Endothelial cell of umbilical vein (primary cell): ENCODE measurements at regions not wholly inside any gene's neighbourhood (a gene's known extent, or its start where the extent isn't known, plus 50 kb on each side); places are given as distances from the start of the nearest gene placed in this dataset.

Source experiments
- BruUV-seq: library from RNA; stranded (reverse); fragments of 400-500 nt; replicated peaks from 2 replicates; lab custom pipeline; 2021; lab: Mats Ljungman, UMichigan
- CTCF ChIA-PET: fragments of 300-600, 350-600 bp; sonication (Branson Sonifier 250); formaldehyde crosslinking; loops from one replicate; lab custom pipeline; 2021; ENCODE audit warnings: antibody characterized with exemption, inconsistent platforms; lab: Charles Lee
- POLR2A ChIA-PET: fragments of 300-600, 350-600 bp; sonication (Branson Sonifier 250); formaldehyde crosslinking; loops from one replicate; lab custom pipeline; 2021; ENCODE audit warnings: antibody characterized with exemption, inconsistent platforms; lab: Charles Lee
- DNase-seq: peaks from one replicate; pipeline ENCODE4 v3.0.0-alpha.2; 2011; ENCODE audit warnings: low read depth, low spot score
- FAIRE-seq: peaks from 2 replicates; lab custom pipeline; 2011; peaks lifted over from hg19 to GRCh38; lab: Jason Lieb, UNC
- H2AFZ ChIP-seq: 2 replicates; pipeline ENCODE4 v1.6.0; 2012; ENCODE audit warnings: low read depth, low read length, control low read depth, inconsistent platforms
- H3K27ac ChIP-seq: 2 replicates; pipeline ENCODE4 v1.5.1; 2011; ENCODE audit warnings: low read depth, mild to moderate bottlenecking, control low read depth, low read length, moderate library complexity; ENCODE audit not compliant: insufficient read depth
- H3K27me3 ChIP-seq, 2 experiments: 2 replicates each; pipeline versions ENCODE4 v1.6.0 to v1.6.1; 2011; ENCODE audit warnings: low read length in 2 of 2, mixed read lengths in 1 of 2; ENCODE audit not compliant: control insufficient read depth in 2 of 2, insufficient read depth in 2 of 2
- H3K36me3 ChIP-seq, 2 experiments: 2 replicates in 1 of 2; 3 replicates in 1 of 2; pipeline ENCODE4 v1.5.1; 2011; ENCODE audit warnings: low read length in 2 of 2, mild to moderate bottlenecking in 1 of 2, moderate library complexity in 1 of 2; ENCODE audit not compliant: control insufficient read depth in 2 of 2, insufficient read depth in 2 of 2; ENCODE audit errors: extremely low read depth in 1 of 2
- H3K4me1 ChIP-seq: 3 replicates; pipeline ENCODE4 v1.5.1; 2011; ENCODE audit warnings: mild to moderate bottlenecking, low read length; ENCODE audit not compliant: control insufficient read depth, insufficient read depth; ENCODE audit errors: extremely low read depth
- H3K4me2 ChIP-seq: 2 replicates; pipeline ENCODE4 v1.6.1; 2011; ENCODE audit warnings: low read length, control low read depth, mixed read lengths; ENCODE audit not compliant: insufficient read depth
- H3K4me3 ChIP-seq, 3 experiments: fragments of 200-600 bp in 1 of 3; sonication (generic), shearing (Covaris generic) in 1 of 3; replicated peaks in 1 of 3; 2 replicates each; pipeline ENCODE4 v1.5.1; 2011 to 2016; ENCODE audit warnings: control low read depth in 3 of 3, low read length in 3 of 3, mild to moderate bottlenecking in 2 of 3, inconsistent platforms in 1 of 3, low read depth in 1 of 3, moderate library complexity in 1 of 3; ENCODE audit not compliant: insufficient read depth in 1 of 3
- H3K79me2 ChIP-seq: 2 replicates; pipeline ENCODE4 v1.6.0; 2012; ENCODE audit warnings: low read length, inconsistent platforms; ENCODE audit not compliant: control insufficient read depth, insufficient read depth
- H3K9ac ChIP-seq: replicated peaks from 2 replicates; pipeline ENCODE3; 2011; ENCODE audit warnings: low read length, control low read depth; ENCODE audit not compliant: insufficient read depth; ENCODE audit errors: extremely low read depth
- H3K9me1 ChIP-seq: replicated peaks from 3 replicates; pipeline ENCODE4 v1.6.0; 2011; ENCODE audit warnings: mild to moderate bottlenecking, low read length; ENCODE audit not compliant: control insufficient read depth, insufficient read depth; ENCODE audit errors: extremely low read depth
- H3K9me3 ChIP-seq: replicated peaks from 2 replicates; pipeline ENCODE4 v1.5.1; 2012; ENCODE audit warnings: low read length, inconsistent platforms; ENCODE audit not compliant: control insufficient read depth, insufficient read depth
- H4K20me1 ChIP-seq: replicated peaks from 2 replicates; pipeline ENCODE3; 2011; ENCODE audit warnings: mild to moderate bottlenecking, low read length; ENCODE audit not compliant: control insufficient read depth, insufficient read depth; ENCODE audit errors: extremely low read depth
- EZH2 ChIP-seq: IDR thresholded peaks from 2 replicates; pipeline ENCODE4 v1.6.1; 2012; ENCODE audit warnings: borderline replicate concordance, low read depth, mild to moderate bottlenecking, moderate library complexity, low read length, inconsistent platforms; ENCODE audit not compliant: severe bottlenecking
- FOS ChIP-seq: IDR thresholded peaks from 2 replicates; pipeline ENCODE4 v1.6.1; 2011; ENCODE audit warnings: mild to moderate bottlenecking, low read length, moderate library complexity, borderline replicate concordance; ENCODE audit not compliant: insufficient read depth
- GATA2 ChIP-seq: IDR thresholded peaks from 2 replicates; pipeline ENCODE4 v1.7.0; 2011; ENCODE audit warnings: low read depth, mild to moderate bottlenecking, moderate library complexity, mixed read lengths, low read length; ENCODE audit not compliant: insufficient read length, insufficient read depth
- JUN ChIP-seq: IDR thresholded peaks from 2 replicates; pipeline ENCODE4 v1.6.1; 2011; ENCODE audit warnings: borderline replicate concordance, low read depth; ENCODE audit not compliant: insufficient read length, insufficient read depth
- MYC ChIP-seq: IDR thresholded peaks from one replicate; pipeline ENCODE4 v1.6.1; 2011; ENCODE audit warnings: mild to moderate bottlenecking, low read depth, low read length
- POLR2A ChIP-seq: IDR thresholded peaks from 2 replicates; pipeline ENCODE4 v1.6.1; 2012; ENCODE audit warnings: low read depth, mild to moderate bottlenecking, control low read depth, low read length
- POLR2AphosphoS5 ChIP-seq: IDR thresholded peaks from 2 replicates; pipeline ENCODE4 v1.6.1; 2012; ENCODE audit warnings: low read depth, mild to moderate bottlenecking, control low read depth, low read length, moderate library complexity; ENCODE audit not compliant: insufficient read depth
- dilution Hi-C: fragments of 300-500 bp; cut with MboI; formaldehyde crosslinking; loops from one replicate; pipeline ENCODE4 v1.15.0; 2019; ENCODE audit warnings: low sequenced_read_pairs; ENCODE audit not compliant: extremely low pct_ligation_motif_present
- intact Hi-C: fragments of 100-400 bp; cut with micrococcal nuclease; formaldehyde crosslinking; loops from one replicate; pipeline ENCODE4 v1.10.0; 2022
- TF ChIP-seq, protein P1 (sequence below): IDR thresholded peaks from 2 replicates; pipeline ENCODE4 v1.6.1; 2011; ENCODE audit not compliant: insufficient read depth, insufficient read length
- TF ChIP-seq, protein P2 (sequence below), 2 donors: IDR thresholded peaks; 1 replicate in 1 of 2; 2 replicates in 1 of 2; pipeline ENCODE4 v1.5.1; 2011; ENCODE audit warnings: low read length in 2 of 2, mild to moderate bottlenecking in 2 of 2, moderate library complexity in 2 of 2, control low read depth in 1 of 2, inconsistent platforms in 1 of 2, low read depth in 1 of 2; ENCODE audit not compliant: insufficient read depth in 1 of 2; ENCODE audit errors: extremely low read depth in 1 of 2

DNA sequence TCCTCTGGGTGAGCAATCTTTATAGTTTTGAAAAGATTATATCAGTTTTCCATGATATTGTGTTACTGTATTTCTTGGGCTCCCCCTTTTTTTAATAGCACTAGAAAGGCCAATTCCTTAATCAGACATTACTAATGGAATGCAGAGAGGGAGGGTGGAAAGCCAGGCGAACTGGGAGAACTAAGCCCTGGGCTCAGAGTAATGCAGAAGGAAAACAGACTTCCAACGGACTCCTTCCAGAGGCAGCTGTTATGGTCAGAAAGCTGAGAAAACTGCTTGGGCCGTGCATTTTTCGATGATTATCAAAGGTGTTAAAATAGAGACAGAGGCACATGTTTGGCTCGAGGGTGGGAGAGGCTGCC, 206.3 kb downstream of the FOXD2 start:
- DNase-seq (no peak), FAIRE-seq (no peak)
- no peaks in the 10 kb centered on the region for H3K9me3 ChIP-seq
- H3K4me2 ChIP-seq = no peak overlapping the region
- no peaks in the 10 kb centered on the region for H3K36me3 ChIP-seq
- TF ChIP-seq JUN (no peak), POLR2AphosphoS5 (no peak)
- no peak overlapping the region for H2AFZ ChIP-seq
- H3K79me2 ChIP-seq = no peaks in the 10 kb centered on the region
- no peak overlapping the region for H3K4me3 ChIP-seq
- H3K27me3 ChIP-seq = no peaks in the 10 kb centered on the region
- H3K9me1 ChIP-seq = no peaks in the 10 kb centered on the region
- no TSS peak for BruUV-seq
- H3K27ac ChIP-seq = no peak overlapping the region
- intact Hi-C loops = no loop called here
- no peaks in the 10 kb centered on the region for H3K4me1 ChIP-seq
- ChIA-PET POLR2A (no interaction called here), CTCF (interaction anchor here (0.7 kb wide), 1 partner anchor 207 kb away, joined by 3 read pairs; the partner anchor contains the start of gene FOXD2)
- H3K9ac ChIP-seq = no peak overlapping the region
- no peaks in the 10 kb centered on the region for H4K20me1 ChIP-seq
- dilution Hi-C loops = no loop called here

DNA sequence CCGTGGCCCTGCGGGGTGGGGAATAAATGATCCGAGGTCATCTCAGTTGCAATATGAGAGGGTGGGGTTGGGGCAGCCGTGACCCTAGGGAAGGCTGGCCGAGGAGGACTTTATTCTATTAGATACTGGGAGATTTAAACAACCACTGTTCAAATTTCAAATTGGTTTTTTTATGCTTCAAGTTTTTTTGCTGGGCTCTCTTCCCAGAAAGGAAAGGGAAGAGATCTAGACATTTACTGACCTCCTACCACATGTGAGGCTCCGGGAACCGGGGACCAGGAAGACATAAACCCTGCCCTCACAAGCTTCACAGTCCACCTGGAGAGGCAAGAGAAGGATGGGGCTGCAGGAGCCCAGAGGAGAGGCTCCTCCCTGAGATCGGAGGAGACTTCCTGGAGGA, 207.3 kb downstream of the FOXD2 start:
- intact Hi-C loops (no loop called here), dilution Hi-C loops (no loop called here)
- Histone ChIP-seq H3K36me3 (no peaks in the 10 kb centered on the region), H3K4me3 (no peak overlapping the region), H3K4me1 (peaks cover 5% of the 10 kb centered on the region), H3K9ac (no peak overlapping the region), H2AFZ (no peak overlapping the region), H3K27ac (no peak overlapping the region), H3K9me1 (no peaks in the 10 kb centered on the region), H3K79me2 (no peaks in the 10 kb centered on the region), H3K27me3 (no peaks in the 10 kb centered on the region), H3K4me2 (no peak overlapping the region), H4K20me1 (no peaks in the 10 kb centered on the region), H3K9me3 (no peaks in the 10 kb centered on the region)
- no TSS peak for BruUV-seq
- no peak for DNase-seq
- no peak for FAIRE-seq
- CTCF ChIA-PET = no interaction called here
- POLR2A ChIA-PET = no interaction called here
- TF ChIP-seq MYC (no peak), JUN (no peak), EZH2 (no peak), FOS (no peak), GATA2 (no peak), POLR2AphosphoS5 (no peak), POLR2A (no peak)
- TF ChIP-seq, protein P1, sequence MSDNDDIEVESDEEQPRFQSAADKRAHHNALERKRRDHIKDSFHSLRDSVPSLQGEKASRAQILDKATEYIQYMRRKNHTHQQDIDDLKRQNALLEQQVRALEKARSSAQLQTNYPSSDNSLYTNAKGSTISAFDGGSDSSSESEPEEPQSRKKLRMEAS = no peak
- TF ChIP-seq, protein P2, sequence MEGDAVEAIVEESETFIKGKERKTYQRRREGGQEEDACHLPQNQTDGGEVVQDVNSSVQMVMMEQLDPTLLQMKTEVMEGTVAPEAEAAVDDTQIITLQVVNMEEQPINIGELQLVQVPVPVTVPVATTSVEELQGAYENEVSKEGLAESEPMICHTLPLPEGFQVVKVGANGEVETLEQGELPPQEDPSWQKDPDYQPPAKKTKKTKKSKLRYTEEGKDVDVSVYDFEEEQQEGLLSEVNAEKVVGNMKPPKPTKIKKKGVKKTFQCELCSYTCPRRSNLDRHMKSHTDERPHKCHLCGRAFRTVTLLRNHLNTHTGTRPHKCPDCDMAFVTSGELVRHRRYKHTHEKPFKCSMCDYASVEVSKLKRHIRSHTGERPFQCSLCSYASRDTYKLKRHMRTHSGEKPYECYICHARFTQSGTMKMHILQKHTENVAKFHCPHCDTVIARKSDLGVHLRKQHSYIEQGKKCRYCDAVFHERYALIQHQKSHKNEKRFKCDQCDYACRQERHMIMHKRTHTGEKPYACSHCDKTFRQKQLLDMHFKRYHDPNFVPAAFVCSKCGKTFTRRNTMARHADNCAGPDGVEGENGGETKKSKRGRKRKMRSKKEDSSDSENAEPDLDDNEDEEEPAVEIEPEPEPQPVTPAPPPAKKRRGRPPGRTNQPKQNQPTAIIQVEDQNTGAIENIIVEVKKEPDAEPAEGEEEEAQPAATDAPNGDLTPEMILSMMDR (IDR thresholded peaks at IDR 0.05; ENCODE audit: extremely low read depth in 1 of 2, insufficient read depth in 1 of 2, low read depth in 1 of 2, low read length in 2 of 2) = no peak
